Breast epithelium (tissue), 3 donors: ENCODE measurements at regions not wholly inside any gene's neighbourhood (a gene's known extent, or its start where the extent isn't known, plus 50 kb on each side); places are given as distances from the start of the nearest gene placed in this dataset.

ENCODE experiments used
- CTCF ChIP-seq, 3 donors: fragments of 450-650 bp; IDR thresholded peaks; one replicate each; pipeline ENCODE4 v1.5.1; 2016 to 2017; ENCODE audit warnings: antibody characterized with exemption in 3 of 3, mild to moderate bottlenecking in 3 of 3, moderate library complexity in 3 of 3
- POLR2A ChIP-seq: fragments of 450-650 bp; IDR thresholded peaks from one replicate; pipeline ENCODE4 v1.6.1; 2016; ENCODE audit warnings: antibody characterized with exemption, mild to moderate bottlenecking, moderate library complexity
- POLR2AphosphoS5 ChIP-seq, 3 donors: sonication (generic); formaldehyde crosslinking; IDR thresholded peaks; one replicate each; pipeline ENCODE4 v1.6.1; 2017; ENCODE audit warnings: antibody characterized with exemption in 3 of 3

DNA sequence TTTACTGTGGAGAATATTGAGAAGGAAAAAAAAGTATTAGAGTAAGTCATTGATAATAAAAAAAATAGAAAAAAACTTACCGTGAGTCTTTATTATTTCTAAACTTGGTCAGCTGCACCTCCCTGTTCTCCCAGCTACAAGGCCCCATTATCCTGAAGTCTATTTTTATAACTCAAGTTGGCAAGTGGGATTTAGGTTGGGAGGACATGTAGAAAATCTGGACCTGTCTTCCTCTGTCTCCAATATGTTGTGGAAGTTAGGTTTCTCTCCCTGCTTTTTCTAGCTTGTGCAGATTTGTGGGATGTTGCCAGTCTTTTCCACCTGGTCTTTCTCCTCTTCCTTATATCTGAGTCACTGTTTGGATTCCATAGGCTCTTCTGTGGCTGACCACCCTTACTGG, 361.4 kb downstream of the HLX start:
- TF ChIP-seq CTCF (IDR thresholded peaks at IDR 0.05): no peak
- TF ChIP-seq POLR2AphosphoS5 (IDR thresholded peaks at IDR 0.05): no peak
- TF ChIP-seq POLR2A: no peak
